GM19023 (cell line): ENCODE measurements at regions not wholly inside any gene's neighbourhood (a gene's known extent, or its start where the extent isn't known, plus 50 kb on each side); places are given as distances from the start of the nearest gene placed in this dataset.

ENCODE experiments used
- ATAC-seq: cut with Tn5 transposase; IDR thresholded peaks from one replicate; pipeline ENCODE4 v1.9.1; 2021; ENCODE audit warnings: mild to moderate bottlenecking, moderate library complexity; ENCODE audit not compliant: unreplicated experiment

GRCh38 chr2:237264480-237265219 is 149.3 kb downstream of the COL6A3 start:
- no peak for ATAC-seq

- no peak for ATAC-seq
Observed at GRCh38 chr2:237268004-237268708, 145.8 kb downstream of the COL6A3 start.

- ATAC-seq = no peak
Observed at GRCh38 chr2:237269138-237269875, 144.7 kb downstream of the COL6A3 start.

DNA sequence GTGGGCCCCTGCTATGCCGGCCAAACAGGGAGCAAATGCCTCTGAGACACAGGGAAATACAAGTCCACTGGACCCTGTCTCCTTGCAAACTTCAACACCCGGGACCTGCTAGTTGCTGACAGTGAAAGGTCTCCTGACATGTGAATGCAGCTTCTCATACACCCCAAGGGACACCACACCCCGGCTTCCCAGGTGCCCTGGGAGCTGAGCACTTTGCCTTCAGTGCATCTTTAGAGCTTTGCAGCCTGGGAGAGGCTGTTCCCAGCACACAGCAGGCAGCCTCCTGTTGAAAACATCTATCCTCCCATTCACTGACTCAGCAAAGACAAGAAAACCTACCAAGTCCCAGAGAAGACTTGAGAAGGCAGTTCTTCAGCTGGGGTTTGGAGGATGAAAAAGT is 143.4 kb downstream of the COL6A3 start:
- no peak for ATAC-seq

DNA sequence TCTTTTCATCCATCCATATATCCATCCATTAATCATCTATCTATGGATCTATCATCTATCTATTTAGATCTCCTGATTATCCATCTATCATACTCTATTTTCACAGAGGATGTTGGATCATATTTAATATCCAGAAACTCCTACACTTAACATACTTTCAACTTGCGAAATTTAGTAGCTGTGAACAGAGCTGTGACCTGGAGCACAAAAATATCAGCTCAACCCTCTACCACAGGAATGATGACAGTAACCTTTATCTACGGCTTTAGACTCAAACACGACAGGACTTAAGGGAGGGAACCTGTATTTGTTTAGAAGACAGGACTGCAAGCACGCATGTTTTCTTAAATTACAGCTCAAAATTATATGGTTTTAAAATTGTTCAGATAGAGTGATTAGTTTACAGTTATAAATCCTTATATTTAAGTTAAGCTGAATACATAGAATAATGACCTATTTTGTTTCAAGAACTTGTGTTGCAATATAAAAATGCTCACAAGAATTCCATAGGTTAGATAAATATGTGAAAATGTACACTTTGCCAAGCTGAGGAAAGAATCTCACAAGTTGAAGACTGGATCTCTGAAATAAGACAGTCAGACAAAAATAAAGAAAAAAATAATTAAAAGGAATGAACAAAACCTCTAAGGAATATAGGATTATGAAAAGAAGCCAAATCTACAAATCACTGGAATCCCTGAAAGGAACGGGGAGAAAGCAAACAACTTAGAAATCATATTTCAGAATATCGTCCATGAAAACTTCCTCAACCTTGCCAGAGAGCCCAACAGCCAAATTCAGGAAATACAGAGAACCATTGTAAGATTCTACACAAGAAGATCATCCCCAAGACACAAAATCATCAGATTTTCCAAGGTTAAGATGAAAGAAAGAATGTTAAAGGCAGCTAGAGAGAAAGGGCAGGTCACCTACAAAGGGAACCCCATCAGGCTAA is 142.0 kb downstream of the COL6A3 start:
- no peak for ATAC-seq
